OCI-LY7 (cell line): ENCODE measurements at regions not wholly inside any gene's neighbourhood (a gene's known extent, or its start where the extent isn't known, plus 50 kb on each side); places are given as distances from the start of the nearest gene placed in this dataset.

Experiments used
- BruUV-seq: library from RNA; stranded (reverse); fragments of 400-500 nt; replicated peaks from 2 replicates; lab custom pipeline; 2021; lab: Mats Ljungman, UMichigan
- CTCF ChIA-PET: fragments of 300-600 bp; sonication (Branson Sonifier 250); formaldehyde crosslinking; loops from one replicate; lab custom pipeline; 2022; ENCODE audit warnings: antibody characterized with exemption; ENCODE audit not compliant: unreplicated experiment; lab: Charles Lee
- POLR2A ChIA-PET: fragments of 300-600 bp; sonication (Branson Sonifier 250); formaldehyde crosslinking; loops from one replicate; lab custom pipeline; 2022; ENCODE audit warnings: antibody characterized with exemption; lab: Charles Lee
- DNase-seq: peaks from one replicate; pipeline ENCODE4 v3.0.0-alpha.2; 2015; ENCODE audit warnings: low spot score
- H2AFZ ChIP-seq: fragments of 200-600 bp; sonication (generic), shearing (Covaris generic); 2 replicates; pipeline ENCODE4 v1.6.1; 2014; ENCODE audit warnings: mild to moderate bottlenecking, antibody characterized with exemption, low read length, moderate library complexity
- H3K27ac ChIP-seq: fragments of 200-600 bp; sonication (generic); 2 replicates; pipeline ENCODE4 v1.5.1; 2014; ENCODE audit warnings: mixed run types, low read depth, mild to moderate bottlenecking, moderate library complexity, low read length, inconsistent platforms; ENCODE audit not compliant: poor library complexity, severe bottlenecking
- H3K36me3 ChIP-seq: fragments of 200-600 bp; sonication (generic); 2 replicates; pipeline ENCODE4 v1.6.1; 2014; ENCODE audit warnings: mild to moderate bottlenecking, antibody characterized with exemption, low read length, moderate library complexity, mixed read lengths; ENCODE audit not compliant: insufficient read depth
- H3K4me1 ChIP-seq: fragments of 200-600 bp; sonication (generic); 2 replicates; pipeline ENCODE4 v1.5.1; 2014; ENCODE audit warnings: mild to moderate bottlenecking, low read length; ENCODE audit not compliant: insufficient read depth, poor library complexity, severe bottlenecking
- H3K4me2 ChIP-seq: fragments of 200-600 bp; sonication (generic); 2 replicates; pipeline ENCODE4 v1.6.1; 2014; ENCODE audit warnings: mild to moderate bottlenecking, low read length
- H3K4me3 ChIP-seq: fragments of 200-600 bp; sonication (generic); 2 replicates; pipeline ENCODE4 v1.5.1; 2014; ENCODE audit warnings: mild to moderate bottlenecking, low read depth, low read length; ENCODE audit not compliant: poor library complexity, severe bottlenecking
- H3K79me2 ChIP-seq: fragments of 200-600 bp; sonication (generic); 2 replicates; pipeline ENCODE4 v1.6.1; 2016; ENCODE audit warnings: low read depth, mild to moderate bottlenecking, low read length, moderate library complexity, mixed read lengths; ENCODE audit not compliant: insufficient read depth
- H3K9me2 ChIP-seq: fragments of 200-600 bp; sonication (generic); 2 replicates; pipeline ENCODE4 v1.6.1; 2016; ENCODE audit warnings: mild to moderate bottlenecking, low read length, mixed read lengths; ENCODE audit not compliant: insufficient read depth
- H3K9me3 ChIP-seq: fragments of 200-600 bp; sonication (generic); 2 replicates; pipeline ENCODE4 v1.6.1; 2014; ENCODE audit warnings: mild to moderate bottlenecking, mixed run types, low read length, mixed read lengths
- H4K20me1 ChIP-seq: fragments of 200-600 bp; sonication (generic); 2 replicates; pipeline ENCODE4 v1.6.1; 2014; ENCODE audit warnings: mild to moderate bottlenecking, antibody characterized with exemption, low read length, moderate library complexity, mixed read lengths; ENCODE audit not compliant: insufficient read depth
- CTCF ChIP-seq: fragments of 200-600 bp; sonication (generic); conservative IDR thresholded peaks from 2 replicates; pipeline ENCODE4 v1.5.1; 2014; ENCODE audit warnings: mild to moderate bottlenecking, antibody characterized with exemption, low read length, moderate library complexity, mixed read lengths
- EZH2phosphoT487 ChIP-seq: fragments of 200-600 bp; sonication (generic); IDR thresholded peaks from 2 replicates; pipeline ENCODE4 v1.6.1; 2018; ENCODE audit warnings: low read depth, borderline replicate concordance, mild to moderate bottlenecking, mixed run types, antibody characterized with exemption, low read length, moderate library complexity, mixed read lengths
- intact Hi-C: fragments of 100-400 bp; cut with micrococcal nuclease; formaldehyde crosslinking; loops from one replicate; pipeline ENCODE4 v1.10.0; 2022; ENCODE audit not compliant: unreplicated experiment

GRCh38 chr11:56890584-56891305 is 98.0 kb upstream of the OR5AK2 start:
- no peak overlapping the region for H3K4me3 ChIP-seq
- no peak overlapping the region for H3K4me2 ChIP-seq
- no peaks in the 10 kb centered on the region for H4K20me1 ChIP-seq
- intact Hi-C loops = no loop called here
- ChIA-PET POLR2A (no interaction called here), CTCF (no interaction called here)
- H3K36me3 ChIP-seq = no peaks in the 10 kb centered on the region
- TF ChIP-seq EZH2phosphoT487 (no peak), CTCF (no peak)
- no peak overlapping the region for H2AFZ ChIP-seq
- no peaks in the 10 kb centered on the region for H3K9me2 ChIP-seq
- H3K27ac ChIP-seq = no peak overlapping the region
- no peaks in the 10 kb centered on the region for H3K79me2 ChIP-seq
- no peak for DNase-seq
- H3K9me3 ChIP-seq = no peaks in the 10 kb centered on the region
- no TSS peak for BruUV-seq
- H3K4me1 ChIP-seq = no peaks in the 10 kb centered on the region

GRCh38 chr11:56889986-56890385 is 98.7 kb upstream of the OR5AK2 start:
- intact Hi-C loops = no loop called here

More at GRCh38 chr11:56889986-56890385, 98.7 kb upstream of the OR5AK2 start:
- BruUV-seq = no TSS peak
- no peak overlapping the region for H2AFZ ChIP-seq
- no peaks in the 10 kb centered on the region for H3K9me3 ChIP-seq
- H3K9me2 ChIP-seq = no peaks in the 10 kb centered on the region
- TF ChIP-seq EZH2phosphoT487 (no peak), CTCF (no peak)
- no peaks in the 10 kb centered on the region for H3K79me2 ChIP-seq
- CTCF ChIA-PET = no interaction called here
- no peak overlapping the region for H3K27ac ChIP-seq
- no peaks in the 10 kb centered on the region for H3K36me3 ChIP-seq
- H3K4me2 ChIP-seq = no peak overlapping the region
- POLR2A ChIA-PET = no interaction called here
- no peak for DNase-seq
- H3K4me3 ChIP-seq = no peak overlapping the region
- no peaks in the 10 kb centered on the region for H3K4me1 ChIP-seq
- no peaks in the 10 kb centered on the region for H4K20me1 ChIP-seq
